Testis (tissue), 2 donors: ENCODE measurements at regions not wholly inside any gene's neighbourhood (a gene's known extent, or its start where the extent isn't known, plus 50 kb on each side); places are given as distances from the start of the nearest gene placed in this dataset.

Experiments
- POLR2A ChIP-seq: fragments of 450-650 bp; IDR thresholded peaks from one replicate; pipeline ENCODE4 v1.6.1; 2017; ENCODE audit warnings: antibody characterized with exemption, mild to moderate bottlenecking, moderate library complexity
- TF ChIP-seq, protein P1 (sequence below), 3 experiments: fragments of 450-650 bp in 2 of 3; fragments of 200-600 bp in 1 of 3; sonication (generic) in 1 of 3; IDR thresholded peaks; one replicate each; pipeline ENCODE4 v1.5.1; 2016 to 2019; ENCODE audit warnings: antibody characterized with exemption in 3 of 3, mild to moderate bottlenecking in 2 of 3, moderate library complexity in 1 of 3

DNA sequence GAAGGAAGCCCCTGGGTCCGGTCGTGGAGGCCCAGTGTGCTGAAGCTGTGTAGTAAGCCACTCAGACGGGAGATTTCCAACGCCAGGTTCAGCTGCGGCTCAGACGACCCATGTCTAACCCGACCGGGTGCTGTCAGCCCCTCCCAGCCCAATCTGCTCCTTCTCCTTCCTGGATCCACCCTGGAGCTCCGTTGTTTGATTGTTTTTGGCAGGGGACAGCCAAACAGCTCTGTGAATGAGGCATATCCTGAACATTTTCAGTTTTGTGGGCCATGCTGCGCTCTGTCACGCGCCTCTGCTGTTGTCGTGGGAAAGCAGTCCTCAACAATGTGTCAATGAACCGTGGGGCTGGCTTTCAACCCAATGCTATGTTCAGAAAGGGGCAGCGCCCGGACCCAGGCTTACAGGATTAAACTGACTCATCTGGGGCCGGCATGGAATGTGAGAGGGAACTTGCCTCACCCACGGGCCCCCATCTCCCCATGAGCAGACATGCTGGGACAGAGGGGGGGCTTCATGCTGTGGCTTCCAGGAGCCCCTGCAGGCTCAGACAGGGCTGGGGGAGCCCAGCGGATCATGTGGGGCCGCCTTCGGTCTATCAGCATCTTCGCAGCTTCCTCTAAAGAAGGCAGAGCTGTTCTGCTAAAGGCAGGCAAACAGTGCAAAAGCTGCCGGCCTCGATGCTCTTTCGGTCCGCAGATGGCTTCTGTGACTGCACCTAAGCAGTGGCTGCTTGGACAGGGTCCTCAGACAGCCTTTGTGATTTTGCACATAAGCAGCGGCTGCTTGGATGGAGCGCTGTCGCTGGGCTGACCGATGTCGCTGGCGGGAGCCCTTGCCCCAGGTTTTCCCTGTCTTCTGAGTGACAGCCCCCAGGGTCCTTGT lies 101.7 kb downstream of the RIPK4 start:
- TF ChIP-seq, protein P1, sequence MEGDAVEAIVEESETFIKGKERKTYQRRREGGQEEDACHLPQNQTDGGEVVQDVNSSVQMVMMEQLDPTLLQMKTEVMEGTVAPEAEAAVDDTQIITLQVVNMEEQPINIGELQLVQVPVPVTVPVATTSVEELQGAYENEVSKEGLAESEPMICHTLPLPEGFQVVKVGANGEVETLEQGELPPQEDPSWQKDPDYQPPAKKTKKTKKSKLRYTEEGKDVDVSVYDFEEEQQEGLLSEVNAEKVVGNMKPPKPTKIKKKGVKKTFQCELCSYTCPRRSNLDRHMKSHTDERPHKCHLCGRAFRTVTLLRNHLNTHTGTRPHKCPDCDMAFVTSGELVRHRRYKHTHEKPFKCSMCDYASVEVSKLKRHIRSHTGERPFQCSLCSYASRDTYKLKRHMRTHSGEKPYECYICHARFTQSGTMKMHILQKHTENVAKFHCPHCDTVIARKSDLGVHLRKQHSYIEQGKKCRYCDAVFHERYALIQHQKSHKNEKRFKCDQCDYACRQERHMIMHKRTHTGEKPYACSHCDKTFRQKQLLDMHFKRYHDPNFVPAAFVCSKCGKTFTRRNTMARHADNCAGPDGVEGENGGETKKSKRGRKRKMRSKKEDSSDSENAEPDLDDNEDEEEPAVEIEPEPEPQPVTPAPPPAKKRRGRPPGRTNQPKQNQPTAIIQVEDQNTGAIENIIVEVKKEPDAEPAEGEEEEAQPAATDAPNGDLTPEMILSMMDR (IDR thresholded peaks at IDR 0.05) = no peak
- no peak for TF ChIP-seq POLR2A
